Stimulated activated naive CD8-positive, alpha-beta T cell treated with anti-CD3 and anti-CD28 coated beads, Interleukin-15, amount 100 ng/mL, for 72 hours (primary cell): ENCODE measurements at regions not wholly inside any gene's neighbourhood (a gene's known extent, or its start where the extent isn't known, plus 50 kb on each side); places are given as distances from the start of the nearest gene placed in this dataset.

Experiments
- ATAC-seq: fragments of 150-1000 bp; cut with Tn5 transposase; 2 replicates; pipeline ENCODE4 v1.10.0; 2021; ENCODE audit warnings: mild to moderate bottlenecking, moderate library complexity
- DNase-seq, 2 donors: peaks; one replicate each; pipeline ENCODE4 v3.0.0; 2021 to 2022
- H3K27ac Mint-ChIP-seq, 2 donors: one replicate each; pipeline ENCODE4 v1.8.0; 2022; ENCODE audit warnings: mild to moderate bottlenecking in 2 of 2, mixed read lengths in 2 of 2, moderate library complexity in 2 of 2
- H3K27me3 Mint-ChIP-seq: one replicate; pipeline ENCODE4 v1.8.0; 2022; ENCODE audit warnings: mixed read lengths
- H3K4me1 Mint-ChIP-seq: one replicate; pipeline ENCODE4 v1.8.0; 2022; ENCODE audit warnings: mild to moderate bottlenecking, mixed read lengths
- H3K4me3 Mint-ChIP-seq, 2 donors: one replicate each; pipeline ENCODE4 v1.8.0; 2022; ENCODE audit warnings: mild to moderate bottlenecking in 2 of 2, mixed read lengths in 2 of 2, moderate library complexity in 1 of 2
- H3K9me3 Mint-ChIP-seq, 2 donors: one replicate each; pipeline ENCODE4 v1.8.0; 2022; ENCODE audit warnings: mixed read lengths in 2 of 2

- H3K27ac Mint-ChIP-seq, result no peak overlapping the region
- peaks cover 73% of the 10 kb centered on the region for H3K27me3 Mint-ChIP-seq
- peaks cover 21% of the 10 kb centered on the region for H3K4me1 Mint-ChIP-seq
- no peak for DNase-seq
- H3K4me3 Mint-ChIP-seq, result no peak overlapping the region
- ATAC-seq, result no peak
- no peaks in the 10 kb centered on the region for H3K9me3 Mint-ChIP-seq
Observed at GRCh38 chr4:82046796-82047195, 327.0 kb downstream of the HNRNPD start.

DNA sequence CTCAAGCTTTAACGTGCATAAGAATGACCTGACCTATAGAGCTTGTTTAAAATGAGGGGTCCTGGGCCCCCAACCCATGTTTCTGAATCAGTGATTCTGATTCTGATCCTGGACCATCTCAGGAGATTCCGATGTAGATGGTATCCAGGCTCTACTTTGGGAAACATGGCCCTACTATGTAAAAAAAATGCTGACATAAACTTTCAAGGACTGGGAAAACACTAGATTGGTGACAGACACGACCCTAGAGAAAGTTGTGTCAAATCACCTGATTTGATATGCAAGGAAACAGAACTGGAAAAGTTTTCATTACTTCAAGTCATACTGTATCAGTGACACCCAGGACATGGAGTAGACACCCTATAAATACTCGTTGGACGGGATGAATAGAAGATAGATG is 328.5 kb downstream of the HNRNPD start:
- no peak overlapping the region for H3K4me3 Mint-ChIP-seq
- peaks cover 24% of the 10 kb centered on the region for H3K4me1 Mint-ChIP-seq
- DNase-seq (no peak), ATAC-seq (no peak)
- H3K27ac Mint-ChIP-seq, result no peak overlapping the region
- no peaks in the 10 kb centered on the region for H3K9me3 Mint-ChIP-seq
- peaks cover 78% of the 10 kb centered on the region for H3K27me3 Mint-ChIP-seq

- Mint-ChIP-seq H3K27ac (no peak overlapping the region), H3K4me3 (peak overlapping the region in 1 of 2 donors; percentile 64), H3K4me1 (peaks cover 24% of the 10 kb centered on the region), H3K27me3 (peaks cover 75% of the 10 kb centered on the region), H3K9me3 (no peaks in the 10 kb centered on the region)
- DNase-seq, result peak; percentile 31 to 36
- ATAC-seq, result peak; percentile 78
Observed at GRCh38 chr4:82044141-82044993, 329.4 kb downstream of the HNRNPD start.

GRCh38 chr4:82043809-82044137 is 330.0 kb downstream of the HNRNPD start:
- Mint-ChIP-seq H3K27me3 (peaks cover 81% of the 10 kb centered on the region), H3K4me3 (peak overlapping the region; percentile 37 to 69), H3K27ac (no peak overlapping the region), H3K9me3 (no peaks in the 10 kb centered on the region), H3K4me1 (peaks cover 24% of the 10 kb centered on the region)
- ATAC-seq, result no peak
- no peak for DNase-seq

- no peak overlapping the region for H3K27ac Mint-ChIP-seq
- ATAC-seq (no peak), DNase-seq (no peak)
- peaks cover 24% of the 10 kb centered on the region for H3K4me1 Mint-ChIP-seq
- H3K4me3 Mint-ChIP-seq, result peak overlapping the region; percentile 37 to 69
- H3K27me3 Mint-ChIP-seq, result peaks cover 86% of the 10 kb centered on the region
- no peaks in the 10 kb centered on the region for H3K9me3 Mint-ChIP-seq
Observed at GRCh38 chr4:82043081-82043808, 330.5 kb downstream of the HNRNPD start.

DNA sequence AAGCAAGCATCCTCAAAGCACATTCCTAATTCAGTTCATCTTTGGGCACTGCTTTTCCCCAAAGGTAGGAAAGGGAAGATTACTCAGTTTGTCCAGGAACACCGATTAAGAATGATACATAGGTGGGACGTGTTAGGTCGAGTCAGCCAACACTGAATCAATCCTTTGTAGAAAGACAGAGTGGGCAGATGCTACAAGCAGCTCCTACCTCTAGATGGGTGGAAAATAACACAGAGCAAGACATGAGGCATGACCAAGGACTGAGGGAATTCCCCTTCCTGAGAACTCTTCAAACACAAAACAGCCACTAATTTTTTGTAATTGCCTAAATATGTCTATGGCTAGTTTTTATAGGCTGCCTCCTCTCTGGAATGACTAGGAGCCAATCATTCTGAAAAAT is 331.7 kb downstream of the HNRNPD start:
- H3K4me3 Mint-ChIP-seq, result no peak overlapping the region
- no peaks in the 10 kb centered on the region for H3K9me3 Mint-ChIP-seq
- no peak for DNase-seq
- peak; percentile 43 for ATAC-seq
- peaks cover 24% of the 10 kb centered on the region for H3K4me1 Mint-ChIP-seq
- H3K27ac Mint-ChIP-seq, result peak overlapping the region in 1 of 2 donors; percentile 23
- peaks cover 87% of the 10 kb centered on the region for H3K27me3 Mint-ChIP-seq

DNA sequence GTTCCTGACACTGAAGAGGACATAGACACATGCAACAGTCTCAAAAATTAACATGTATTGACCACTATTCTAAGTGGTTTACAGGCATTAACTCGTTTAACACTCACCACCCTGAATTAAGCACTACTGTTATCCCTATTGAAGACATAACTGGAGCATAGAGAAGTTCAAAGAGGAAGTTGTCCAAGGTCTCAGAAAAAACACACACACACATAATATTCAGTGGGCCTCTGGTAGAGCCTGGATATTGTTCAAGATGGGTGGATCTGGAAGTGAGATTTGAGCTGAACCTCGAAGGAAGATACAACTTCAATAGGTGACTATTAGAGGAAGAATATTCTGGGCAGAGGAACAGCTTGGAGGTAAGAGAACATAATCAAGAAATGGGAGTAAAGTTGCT is 334.9 kb downstream of the HNRNPD start:
- Mint-ChIP-seq H3K27ac (no peak overlapping the region), H3K27me3 (peaks cover 81% of the 10 kb centered on the region), H3K4me3 (no peak overlapping the region)

GRCh38 chr4:82036181-82036580 is 337.6 kb downstream of the HNRNPD start:
- no peak for ATAC-seq
- Mint-ChIP-seq H3K27me3 (peaks cover 78% of the 10 kb centered on the region), H3K9me3 (no peaks in the 10 kb centered on the region), H3K4me1 (peaks cover 10% of the 10 kb centered on the region), H3K4me3 (no peak overlapping the region), H3K27ac (no peak overlapping the region)
- no peak for DNase-seq

More for the DNA sequence above, 334.9 kb downstream of the HNRNPD start:
- Mint-ChIP-seq H3K9me3 (no peaks in the 10 kb centered on the region), H3K4me1 (peaks cover 24% of the 10 kb centered on the region)
- DNase-seq (no peak), ATAC-seq (no peak)

GRCh38 chr4:82034878-82035277 is 338.9 kb downstream of the HNRNPD start:
- no peak for ATAC-seq
- Mint-ChIP-seq H3K4me1 (peaks cover 13% of the 10 kb centered on the region), H3K27me3 (peaks cover 69% of the 10 kb centered on the region), H3K27ac (no peak overlapping the region), H3K4me3 (no peak overlapping the region), H3K9me3 (no peaks in the 10 kb centered on the region)
- DNase-seq, result no peak

DNA sequence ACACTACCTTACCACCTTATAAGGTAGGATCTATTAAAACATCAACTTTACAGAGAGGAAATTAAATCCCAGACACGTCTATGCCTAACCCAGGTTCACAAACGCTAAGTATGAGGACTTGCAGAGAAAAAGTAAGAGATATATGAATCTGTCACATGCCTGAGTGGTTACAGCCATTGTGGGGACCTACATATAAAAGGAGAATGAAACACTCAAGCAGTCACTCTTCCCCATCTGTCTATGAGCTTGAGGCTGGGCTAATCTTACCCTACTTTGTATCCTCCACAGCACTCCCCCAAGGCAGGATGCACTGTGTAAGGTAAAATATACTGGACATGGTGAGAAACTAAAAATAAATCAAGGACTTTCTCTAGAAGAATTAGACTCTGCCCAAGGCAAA is 339.9 kb downstream of the HNRNPD start:
- no peak for ATAC-seq
- H3K4me3 Mint-ChIP-seq, result no peak overlapping the region
- peaks cover 73% of the 10 kb centered on the region for H3K27me3 Mint-ChIP-seq
- H3K4me1 Mint-ChIP-seq, result peaks cover 13% of the 10 kb centered on the region
- no peak overlapping the region for H3K27ac Mint-ChIP-seq
- DNase-seq, result no peak
- no peaks in the 10 kb centered on the region for H3K9me3 Mint-ChIP-seq

DNA sequence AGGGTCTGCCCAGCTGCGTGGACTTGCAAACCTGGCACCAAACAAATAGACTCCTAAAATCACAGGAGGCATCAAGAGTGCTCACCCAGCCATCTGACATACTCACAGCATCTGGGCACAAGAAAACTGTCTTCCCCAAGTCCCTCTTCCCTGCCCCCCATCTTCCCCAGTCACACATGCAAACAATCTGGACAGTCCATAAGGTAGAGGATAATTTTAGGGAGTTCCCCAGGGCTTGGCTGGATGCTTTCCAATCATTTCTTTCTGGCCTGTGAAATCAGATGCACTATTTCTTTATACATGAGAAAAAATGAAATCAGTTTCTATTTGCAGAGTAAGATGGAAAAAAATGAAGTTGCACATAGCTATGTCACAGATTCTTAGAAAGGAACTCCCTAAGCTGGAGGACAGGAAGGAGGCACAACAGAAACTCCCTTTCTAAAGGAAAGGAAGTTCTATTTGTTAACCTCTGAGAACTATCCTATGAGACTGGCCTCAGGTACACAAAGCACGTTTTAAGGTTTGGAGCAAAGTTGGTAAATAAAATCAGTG is 342.3 kb downstream of the HNRNPD start:
- ATAC-seq (no peak), DNase-seq (no peak)
- Mint-ChIP-seq H3K4me3 (no peak overlapping the region), H3K27ac (peak overlapping the region in 1 of 2 donors; percentile 20), H3K4me1 (peaks cover 13% of the 10 kb centered on the region), H3K9me3 (no peaks in the 10 kb centered on the region), H3K27me3 (peaks cover 64% of the 10 kb centered on the region)

DNA sequence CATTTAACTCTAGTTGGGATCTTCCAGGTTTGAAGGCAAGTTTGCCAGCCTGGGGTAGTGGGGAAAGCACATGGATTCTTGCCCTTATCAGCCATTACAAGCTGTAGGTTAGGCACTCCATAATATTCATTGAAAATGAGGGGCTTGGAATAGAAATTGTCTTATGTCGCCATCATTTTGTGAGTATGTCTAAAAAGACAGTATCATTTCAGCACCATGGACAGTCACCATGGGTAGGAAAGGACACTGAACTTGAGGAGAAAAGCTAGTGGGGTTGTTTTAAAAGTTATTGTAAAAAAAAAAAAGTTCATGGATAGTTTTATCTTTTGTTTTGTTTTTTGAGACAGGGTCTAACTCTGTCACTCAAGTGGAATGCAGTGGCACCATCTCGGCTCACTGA is 356.1 kb downstream of the HNRNPD start:
- Mint-ChIP-seq H3K4me1 (no peaks in the 10 kb centered on the region), H3K4me3 (no peak overlapping the region), H3K9me3 (peaks cover 8 to 16% of the 10 kb centered on the region in 2 donors), H3K27ac (no peak overlapping the region), H3K27me3 (peaks cover 14% of the 10 kb centered on the region)
- ATAC-seq (no peak), DNase-seq (peak in 1 of 2 donors; percentile 7)

DNA sequence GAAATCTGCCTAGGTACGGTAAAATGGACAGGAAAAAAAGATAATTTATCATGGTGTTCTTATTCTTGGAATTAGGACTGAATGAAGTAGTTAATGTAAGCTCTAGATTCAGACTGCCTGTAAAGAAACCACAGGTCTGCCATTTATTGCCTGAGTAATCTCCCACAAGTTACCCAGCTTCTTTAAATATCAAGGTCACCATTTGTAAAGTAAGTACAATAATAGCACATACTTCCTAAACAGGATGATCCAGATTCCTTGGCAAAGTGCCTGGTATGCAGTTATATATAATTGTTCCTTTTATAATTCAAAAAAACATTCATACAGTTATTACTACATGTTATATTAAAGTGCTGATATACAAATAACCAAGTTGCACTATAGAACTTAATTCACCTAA is 368.6 kb downstream of the HNRNPD start:
- ATAC-seq (no peak), DNase-seq (no peak)
- Mint-ChIP-seq H3K27me3 (peaks cover 9% of the 10 kb centered on the region), H3K9me3 (peaks cover 6 to 9% of the 10 kb centered on the region in 2 donors), H3K27ac (no peak overlapping the region), H3K4me1 (no peaks in the 10 kb centered on the region), H3K4me3 (no peak overlapping the region)

DNA sequence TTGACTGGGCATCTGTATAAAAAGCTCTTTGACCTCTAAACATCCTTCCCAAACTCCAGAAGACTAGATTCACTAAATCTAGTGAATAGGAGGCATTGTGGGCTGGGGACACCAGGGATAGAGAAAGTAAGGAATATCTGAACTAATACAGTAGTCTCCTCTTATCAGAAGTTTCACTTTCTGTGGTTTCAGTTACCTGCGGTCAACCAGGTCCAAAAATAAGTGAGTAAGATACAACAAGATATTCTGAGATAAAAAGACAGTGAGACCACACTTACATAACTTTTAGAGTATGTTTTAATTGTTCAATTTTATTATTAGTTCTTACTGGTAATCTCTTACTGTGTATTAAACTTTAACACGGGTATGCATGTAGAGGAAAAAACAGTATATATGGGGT is 376.5 kb downstream of the HNRNPD start:
- ATAC-seq (no peak), DNase-seq (no peak)
- H3K4me3 Mint-ChIP-seq, result no peak overlapping the region
- no peaks in the 10 kb centered on the region for H3K4me1 Mint-ChIP-seq
- peaks cover 6 to 9% of the 10 kb centered on the region in 2 donors for H3K9me3 Mint-ChIP-seq
- H3K27me3 Mint-ChIP-seq, result no peaks in the 10 kb centered on the region
- no peak overlapping the region for H3K27ac Mint-ChIP-seq

DNA sequence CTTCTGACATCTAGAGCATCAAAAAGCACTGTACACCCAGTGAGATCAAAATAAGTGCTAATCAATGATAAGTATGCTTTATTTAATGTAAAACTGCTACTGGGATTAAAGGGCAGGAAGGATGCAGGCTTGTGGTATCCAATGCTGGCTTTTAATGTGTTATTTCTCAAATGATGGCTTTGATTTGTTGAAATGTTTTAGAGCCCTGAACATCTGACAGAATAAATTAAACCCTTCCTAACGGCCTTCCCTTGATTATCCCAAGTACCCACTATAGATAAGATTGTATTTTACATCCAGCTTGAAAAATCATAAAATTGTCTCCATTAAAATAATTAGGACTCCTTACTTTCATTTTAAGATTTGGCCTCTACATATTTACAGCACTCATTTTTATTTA is 382.9 kb downstream of the HNRNPD start:
- Mint-ChIP-seq H3K27ac (no peak overlapping the region), H3K4me1 (no peaks in the 10 kb centered on the region), H3K27me3 (peaks cover 8% of the 10 kb centered on the region), H3K9me3 (no peaks in the 10 kb centered on the region), H3K4me3 (no peak overlapping the region)
- ATAC-seq, result no peak
- no peak for DNase-seq

DNA sequence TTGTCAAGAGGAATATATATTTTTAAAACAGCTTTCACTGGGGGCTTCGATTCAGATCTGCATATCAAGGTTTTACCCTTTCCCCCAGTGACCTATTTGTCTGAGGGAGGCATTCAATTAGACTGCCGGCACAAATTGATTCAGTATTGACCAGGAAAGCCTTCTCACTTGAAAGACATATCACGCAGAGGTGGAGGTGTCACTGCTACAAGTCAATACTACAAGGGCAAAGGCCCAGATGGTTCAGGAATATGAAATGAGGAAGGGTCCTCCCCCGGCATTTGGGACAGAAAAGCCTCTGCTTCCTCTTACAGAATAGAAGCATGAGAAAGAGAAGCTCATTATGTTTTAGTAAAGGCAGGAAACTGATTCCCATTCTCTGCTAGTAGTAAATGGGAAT is 383.6 kb downstream of the HNRNPD start:
- DNase-seq (no peak), ATAC-seq (no peak)
- no peaks in the 10 kb centered on the region for H3K4me1 Mint-ChIP-seq
- H3K9me3 Mint-ChIP-seq, result no peaks in the 10 kb centered on the region
- no peak overlapping the region for H3K27ac Mint-ChIP-seq
- peaks cover 8% of the 10 kb centered on the region for H3K27me3 Mint-ChIP-seq
- H3K4me3 Mint-ChIP-seq, result no peak overlapping the region
